ENCODE measurements at regions not wholly inside any gene's neighbourhood (a gene's known extent, or its start where the extent isn't known, plus 50 kb on each side); places are given as distances from the start of the nearest gene placed in this dataset.

DNA sequence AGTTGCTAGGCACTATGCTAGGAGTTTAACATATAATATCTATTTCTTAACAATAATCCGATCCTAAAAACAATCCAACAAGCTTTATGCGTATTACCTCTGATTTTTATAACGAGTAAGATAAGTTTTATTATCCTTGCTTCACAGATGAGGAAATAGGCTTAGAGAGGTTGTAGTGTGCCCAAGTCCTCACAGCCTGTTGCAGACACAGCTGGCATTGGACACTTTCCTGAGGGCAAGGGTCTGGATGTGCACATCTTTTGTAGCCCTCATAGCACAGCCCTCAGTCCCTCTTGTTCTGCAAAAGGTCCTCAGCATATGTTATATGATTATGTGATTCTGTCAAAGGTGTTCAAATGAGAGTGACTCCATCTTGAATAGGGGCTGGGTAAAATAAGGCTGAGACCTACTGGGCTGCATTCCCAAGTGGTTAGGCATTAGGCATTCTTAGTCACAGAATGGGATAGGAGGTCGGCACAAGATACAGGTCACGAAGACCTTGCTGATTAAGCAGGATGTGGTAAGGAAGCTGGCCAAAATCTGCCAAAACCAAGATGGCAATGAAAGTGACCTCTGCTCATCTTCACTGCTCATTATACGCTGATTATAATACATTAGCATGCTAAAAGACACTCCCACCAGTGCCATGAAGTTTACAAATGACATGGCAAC lies 75.7 kb upstream of the F3 start:
- DNase-seq (ENCODE audit: low read depth): no peak

DNA sequence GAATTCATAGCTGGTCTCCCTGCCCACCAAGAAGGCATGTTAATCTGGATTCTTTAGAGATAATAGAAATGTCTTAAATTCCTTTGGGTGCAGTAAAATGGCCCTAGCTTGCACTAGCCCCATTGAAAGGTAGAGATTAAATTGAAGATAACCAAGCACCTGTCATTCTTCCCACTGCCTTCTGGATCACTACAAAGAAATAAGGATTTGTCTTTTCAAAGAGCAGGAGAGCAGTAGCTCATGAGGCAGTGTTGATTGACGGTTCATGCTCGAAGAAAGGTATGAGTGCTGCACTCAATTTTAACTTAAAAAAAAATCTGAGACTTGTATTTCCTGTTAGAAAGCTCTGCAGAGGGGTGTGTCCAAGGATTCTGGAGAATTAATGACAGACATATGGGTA lies 74.9 kb upstream of the F3 start:
- DNase-seq (ENCODE audit: low read depth): no peak

DNA sequence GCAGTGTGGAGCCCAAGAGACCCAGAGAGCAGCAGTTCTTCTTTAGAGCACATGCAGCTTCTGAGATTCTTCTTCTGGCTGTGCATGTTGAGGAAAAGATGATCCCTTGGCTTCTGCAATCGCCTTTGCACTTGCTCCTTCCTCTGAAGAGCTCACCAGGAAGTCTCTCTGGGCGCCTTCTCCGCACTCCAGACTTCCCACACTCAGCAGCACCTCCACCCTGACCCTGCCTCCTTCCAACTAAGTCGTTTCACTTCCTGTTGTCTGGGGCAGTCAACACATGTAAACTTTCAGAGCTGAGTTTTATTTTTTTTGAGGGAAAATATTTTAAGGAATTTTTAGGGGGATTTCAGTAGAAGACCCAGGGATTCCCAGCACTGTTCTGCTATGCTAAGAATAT lies 73.4 kb upstream of the F3 start:
- DNase-seq (ENCODE audit: low read depth): no peak

DNA sequence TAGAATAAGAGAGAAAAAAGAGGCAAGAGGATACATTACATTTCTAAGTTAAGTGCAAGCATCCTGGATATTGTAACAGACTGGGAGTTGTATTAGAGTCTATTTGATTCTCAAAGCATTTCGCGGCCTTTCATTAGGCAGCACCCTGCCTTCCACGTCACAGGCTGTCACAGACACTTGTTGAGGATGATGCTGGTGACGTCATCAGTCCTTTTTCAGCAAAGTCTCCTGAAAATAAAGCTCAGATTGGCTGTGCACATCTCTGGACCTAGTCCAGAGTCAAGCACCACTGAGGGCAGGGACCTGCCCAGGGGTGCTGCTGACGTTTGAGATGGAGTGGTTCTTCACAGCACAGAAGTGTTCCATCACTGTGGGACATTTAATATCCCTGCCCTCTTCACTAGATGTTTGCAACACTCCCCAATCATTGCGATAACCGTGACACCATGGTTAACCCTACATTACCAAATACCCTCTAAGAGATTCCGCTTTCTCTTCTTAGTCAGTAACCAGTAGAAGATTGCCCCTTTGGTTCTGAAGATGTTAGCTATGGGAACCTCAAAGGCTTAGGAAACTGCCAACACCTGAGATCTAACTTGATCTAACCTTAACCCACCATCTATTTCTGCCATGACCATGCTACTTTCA lies 72.7 kb upstream of the F3 start:
- DNase-seq (ENCODE audit: low read depth): no peak

DNA sequence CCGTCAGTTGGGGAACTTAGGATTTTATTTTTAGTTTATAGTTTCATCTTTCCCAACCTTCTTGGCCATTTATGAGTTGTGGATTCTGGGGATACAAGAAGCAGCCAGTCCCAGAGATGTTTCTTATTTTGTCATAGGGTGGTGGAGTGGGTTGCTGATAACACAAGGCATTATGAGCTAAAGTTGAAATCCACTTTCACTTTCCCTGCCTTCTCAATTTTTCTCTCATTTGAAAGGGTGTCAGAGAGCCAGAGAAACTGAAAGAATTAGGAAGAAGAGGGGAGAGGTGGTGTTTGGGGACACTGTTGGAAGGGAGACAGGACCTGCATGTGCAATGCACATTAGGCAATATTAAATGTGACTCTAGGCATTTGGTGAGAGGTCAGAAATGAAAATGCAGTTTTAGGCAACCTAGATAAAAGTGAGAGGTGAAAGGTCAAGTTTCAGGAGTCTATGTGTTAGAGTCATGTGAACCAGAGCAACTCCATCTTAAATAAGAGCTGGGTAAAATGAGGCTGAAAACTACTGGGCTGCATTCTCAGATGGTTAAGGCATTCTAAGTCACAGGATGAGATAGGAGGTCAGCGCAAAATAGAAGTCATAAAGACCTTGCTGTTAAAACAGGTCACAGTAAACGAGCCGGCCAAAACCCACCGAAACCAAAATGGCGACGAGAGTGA lies 71.1 kb upstream of the F3 start:
- DNase-seq (ENCODE audit: low read depth): no peak

DNA sequence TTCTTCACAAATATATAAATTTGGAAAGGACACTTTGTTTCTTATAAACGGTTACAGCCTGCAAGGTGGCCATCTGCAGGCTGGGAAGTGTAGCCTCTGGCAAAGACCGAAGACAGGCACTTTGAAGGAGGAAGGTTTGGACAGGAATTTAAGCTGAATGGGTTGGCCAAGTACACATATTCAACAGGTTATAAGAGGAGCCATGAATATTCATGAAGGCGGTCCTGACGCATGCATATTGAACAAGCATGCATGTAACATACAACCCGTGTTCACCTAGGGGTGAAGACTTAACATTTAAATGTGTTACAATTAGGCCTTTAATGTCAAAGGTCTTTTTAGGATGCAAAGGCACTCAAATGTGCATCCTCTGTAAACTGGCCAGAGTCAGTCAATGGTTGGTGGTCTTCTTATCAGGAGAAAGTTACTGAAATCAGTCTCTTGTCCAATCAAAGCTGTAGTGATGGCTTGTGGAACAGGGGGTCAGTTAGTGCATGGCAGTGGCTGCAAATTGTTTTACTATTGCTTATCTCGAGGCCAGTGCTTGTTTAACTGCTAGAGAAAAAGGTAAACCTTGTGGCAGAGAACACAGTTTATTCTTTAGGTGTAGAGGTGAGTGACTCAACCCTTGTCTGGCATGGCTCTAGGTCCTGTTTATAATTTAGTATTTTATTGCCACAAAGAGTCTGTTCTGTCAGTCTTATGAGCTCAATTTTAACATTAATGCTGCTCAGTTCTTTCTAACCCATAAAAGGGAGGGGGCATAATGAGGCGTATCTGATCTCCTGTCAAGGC lies 70.3 kb upstream of the F3 start:
- no peak for DNase-seq (ENCODE audit: low read depth)

DNA sequence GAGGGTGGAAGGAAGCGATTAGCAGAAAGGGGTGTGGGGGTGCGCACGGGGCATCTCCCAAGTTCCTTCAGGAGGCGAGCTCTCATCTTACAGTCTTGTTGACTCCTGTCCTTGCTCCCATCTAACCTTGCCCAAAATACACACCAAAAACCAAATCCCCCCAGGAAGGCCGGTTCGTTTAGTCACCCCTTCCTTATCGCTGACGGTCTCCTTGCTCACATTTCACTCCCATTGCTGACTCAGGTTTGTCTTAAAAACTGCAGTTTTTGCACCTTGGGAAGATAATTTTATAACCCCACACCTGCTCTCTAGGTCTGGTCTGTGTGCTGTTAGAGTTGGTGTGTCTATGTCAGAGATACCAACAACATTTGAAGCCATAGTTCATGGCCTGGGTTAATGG lies 68.1 kb upstream of the F3 start:
- DNase-seq (ENCODE audit: low read depth): no peak

DNA sequence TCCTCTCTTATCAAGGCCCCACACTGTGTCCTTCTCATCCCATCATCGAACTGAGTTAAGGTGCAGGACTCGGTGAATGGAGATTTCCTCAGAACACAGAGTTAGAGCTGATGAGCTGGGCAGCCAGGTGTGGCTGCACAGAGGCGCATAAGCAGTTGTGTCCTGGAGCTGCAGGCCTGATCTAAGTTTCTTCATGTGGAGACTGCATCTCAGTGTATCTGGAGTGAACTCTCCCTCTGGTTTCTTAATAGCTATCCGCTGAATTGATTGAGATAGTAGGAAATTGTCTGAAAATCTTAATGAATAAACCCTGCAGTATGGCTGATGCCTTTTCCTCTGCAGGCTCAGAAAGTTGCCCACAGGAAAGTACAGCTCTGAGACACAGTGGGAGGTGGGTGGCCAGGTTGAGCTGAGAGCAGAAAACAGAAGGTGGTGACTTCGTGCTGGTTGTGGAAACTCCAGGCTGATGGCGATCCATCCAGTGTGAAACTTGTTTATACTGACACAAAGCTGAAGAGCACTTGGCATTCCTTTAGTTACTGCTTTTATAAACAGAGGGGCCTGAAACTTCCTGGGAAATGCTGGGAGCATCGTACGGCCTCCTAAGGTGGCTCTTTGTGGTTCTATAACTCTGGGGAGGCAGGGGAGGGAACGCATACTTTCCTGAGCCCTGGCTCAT lies 67.4 kb upstream of the F3 start:
- DNase-seq (ENCODE audit: low read depth): no peak

DNA sequence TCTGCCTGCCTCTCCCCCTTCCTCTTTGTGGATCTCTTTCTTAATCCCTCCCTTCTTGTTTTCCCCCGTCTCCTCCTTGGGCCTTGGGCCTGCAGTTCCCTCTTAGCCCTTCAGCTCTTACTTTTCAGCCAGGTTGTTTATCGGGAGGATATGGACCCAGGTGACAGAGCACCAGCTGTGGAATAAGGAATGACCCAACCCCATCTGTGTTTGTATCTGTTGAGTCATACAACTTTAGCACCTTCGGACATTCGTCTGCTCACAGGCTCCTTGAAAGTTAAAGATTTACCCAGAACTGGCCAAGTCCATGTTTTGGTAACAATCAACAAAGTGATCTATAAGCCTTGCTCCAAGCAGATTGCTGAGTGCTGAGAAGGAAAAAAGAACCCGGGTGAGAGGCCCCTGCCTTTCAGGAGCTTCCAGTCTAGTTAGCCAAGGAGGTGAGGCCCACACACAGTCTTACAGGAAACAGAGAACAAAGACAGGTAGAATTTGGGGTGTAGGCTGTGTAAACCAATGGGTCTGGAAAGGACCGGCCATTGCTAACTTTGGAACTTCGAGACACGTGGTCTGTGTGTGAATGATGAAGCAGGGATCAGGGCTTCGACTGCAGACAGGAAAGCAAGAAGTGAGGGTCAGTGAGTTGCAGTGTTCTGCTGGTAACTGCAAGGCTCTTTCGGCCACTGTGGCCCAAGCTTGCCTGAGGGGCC lies 66.7 kb upstream of the F3 start:
- no peak for DNase-seq (ENCODE audit: low read depth)

DNA sequence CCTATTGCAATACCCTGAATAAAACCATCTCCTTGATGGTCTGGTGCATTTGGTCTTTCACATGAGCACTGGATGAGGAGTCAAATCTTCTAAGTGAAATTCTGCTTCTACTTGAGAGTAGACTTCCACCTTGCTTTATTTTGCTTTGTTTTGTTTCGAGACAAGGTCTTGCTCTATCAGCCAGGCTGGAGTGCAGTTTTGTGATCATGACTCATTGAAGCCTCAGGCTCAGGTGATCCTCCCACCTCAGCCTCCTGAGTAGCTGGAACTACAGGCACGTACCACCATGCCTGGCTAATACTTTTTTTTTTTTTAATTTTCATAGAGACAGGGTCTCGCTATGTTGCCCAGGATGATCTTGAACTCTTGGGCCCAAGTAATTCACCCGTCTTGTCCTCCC lies 65.8 kb upstream of the F3 start:
- DNase-seq (ENCODE audit: low read depth): no peak

DNA sequence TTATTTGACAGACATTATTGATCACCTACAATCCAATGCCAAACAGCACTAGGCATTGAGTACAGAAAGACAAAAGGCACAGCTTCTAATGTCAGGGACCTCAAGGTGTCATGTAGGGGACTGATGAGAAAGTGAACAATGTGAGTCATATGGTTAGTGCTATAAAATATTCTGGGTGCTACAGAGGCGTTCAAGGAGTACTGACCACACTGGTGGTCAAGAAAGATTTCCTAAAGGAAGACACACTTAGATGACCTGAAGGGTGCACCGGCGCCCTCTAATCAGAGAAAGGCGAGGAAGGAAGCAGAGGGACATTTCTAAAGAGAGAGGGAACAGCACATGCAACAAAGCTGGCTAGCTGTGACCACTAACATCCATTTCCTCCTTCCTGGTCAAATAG lies 64.9 kb upstream of the F3 start:
- DNase-seq (ENCODE audit: low read depth): no peak

DNA sequence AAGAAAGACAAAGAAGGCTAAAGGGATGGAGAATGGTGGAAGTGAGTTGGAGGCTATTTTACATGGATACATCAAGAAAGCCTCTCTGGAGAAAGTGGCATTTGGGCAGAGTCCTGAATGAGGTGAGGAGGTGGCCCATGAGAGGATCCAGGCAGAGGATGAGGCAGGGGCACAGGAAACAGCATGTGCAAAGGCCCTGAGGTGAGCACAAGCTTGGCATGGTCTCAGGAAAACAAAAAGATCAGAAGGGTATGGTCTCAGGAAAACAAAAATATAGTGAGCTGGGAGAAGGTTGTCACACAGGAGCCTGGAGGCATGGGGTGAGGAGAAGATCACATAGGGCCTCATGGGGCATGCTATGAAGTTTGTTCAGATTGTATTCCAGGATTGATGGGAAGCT lies 62.1 kb upstream of the F3 start:
- DNase-seq (ENCODE audit: low read depth): no peak

DNA sequence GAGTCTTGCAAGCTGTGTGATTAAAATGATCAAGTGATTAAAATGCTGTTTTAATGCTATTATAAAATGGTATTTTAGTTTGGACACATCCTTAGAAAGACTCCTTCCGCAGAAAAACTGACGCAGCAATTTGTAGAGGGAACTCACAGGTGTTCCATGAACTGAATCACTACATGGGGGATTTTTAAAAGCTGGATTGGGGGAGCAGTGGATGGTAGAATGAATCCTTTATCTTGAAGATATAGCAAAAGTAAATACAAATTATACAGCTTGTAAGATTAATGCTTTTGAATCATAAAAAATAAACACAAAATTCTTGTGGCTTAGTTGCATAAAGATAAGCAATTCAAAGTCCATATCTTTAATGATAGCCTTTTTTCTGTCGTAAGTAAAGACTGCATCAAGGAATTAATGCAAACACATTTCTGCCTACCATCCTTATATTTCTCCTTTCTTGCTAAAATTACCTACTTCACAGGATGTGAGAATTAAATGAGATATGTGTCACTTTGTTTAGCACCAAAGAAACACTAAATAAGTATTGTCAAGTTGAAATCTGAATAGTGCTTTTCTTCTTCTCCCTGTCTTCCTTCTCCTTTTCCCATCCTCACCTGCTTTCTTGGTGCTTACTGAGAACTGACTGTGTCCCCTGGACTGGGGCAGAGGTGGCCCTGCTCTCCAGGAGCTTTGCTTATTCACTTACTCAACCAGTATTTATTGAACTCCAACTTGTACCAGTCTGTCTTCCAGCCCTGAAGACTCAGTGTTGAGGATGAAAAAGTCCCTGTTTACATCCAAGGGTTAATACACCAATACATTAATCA lies 61.5 kb upstream of the F3 start:
- no peak for DNase-seq (ENCODE audit: low read depth)

DNA sequence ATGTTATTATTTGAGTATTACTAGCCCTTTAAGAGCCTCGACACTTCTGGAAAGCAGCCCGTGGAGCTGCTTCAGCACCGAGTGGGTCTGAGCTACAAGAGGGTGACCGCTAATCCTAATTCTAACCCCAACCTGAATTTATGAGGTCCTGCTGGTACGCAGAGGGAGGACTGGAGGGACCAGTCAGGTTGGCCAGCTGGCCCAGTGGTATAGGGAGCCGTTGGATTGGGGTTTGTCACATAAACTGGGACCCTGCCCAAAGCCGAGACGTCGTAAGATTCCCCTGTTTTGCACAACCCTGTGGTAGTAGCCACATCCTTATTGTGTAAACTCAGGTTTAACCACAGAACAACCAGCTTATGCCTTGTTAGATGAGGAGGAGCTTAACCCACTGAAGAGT lies 60.8 kb upstream of the F3 start:
- peak; percentile 2 for DNase-seq (ENCODE audit: low read depth)

DNA sequence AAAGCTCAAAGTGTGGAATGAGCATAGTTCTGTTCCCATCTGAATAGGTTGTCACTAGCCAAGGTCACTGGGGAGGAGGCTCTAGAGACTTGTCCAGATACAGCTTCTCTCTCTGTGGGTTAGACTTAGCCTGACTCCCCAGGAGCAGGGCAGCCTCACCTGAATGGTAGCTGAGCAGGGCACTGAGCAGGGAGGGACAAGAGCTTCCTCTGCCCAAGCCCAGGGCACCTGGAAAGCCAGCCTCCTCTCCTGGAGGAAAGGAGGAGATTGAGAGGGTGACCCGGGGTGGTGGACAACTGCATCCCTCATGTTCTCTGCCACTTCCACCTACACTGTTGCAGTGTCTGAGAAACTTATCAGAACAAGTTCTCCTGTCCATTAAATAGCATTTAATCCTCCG lies 59.0 kb upstream of the F3 start:
- DNase-seq (ENCODE audit: low read depth): no peak

DNA sequence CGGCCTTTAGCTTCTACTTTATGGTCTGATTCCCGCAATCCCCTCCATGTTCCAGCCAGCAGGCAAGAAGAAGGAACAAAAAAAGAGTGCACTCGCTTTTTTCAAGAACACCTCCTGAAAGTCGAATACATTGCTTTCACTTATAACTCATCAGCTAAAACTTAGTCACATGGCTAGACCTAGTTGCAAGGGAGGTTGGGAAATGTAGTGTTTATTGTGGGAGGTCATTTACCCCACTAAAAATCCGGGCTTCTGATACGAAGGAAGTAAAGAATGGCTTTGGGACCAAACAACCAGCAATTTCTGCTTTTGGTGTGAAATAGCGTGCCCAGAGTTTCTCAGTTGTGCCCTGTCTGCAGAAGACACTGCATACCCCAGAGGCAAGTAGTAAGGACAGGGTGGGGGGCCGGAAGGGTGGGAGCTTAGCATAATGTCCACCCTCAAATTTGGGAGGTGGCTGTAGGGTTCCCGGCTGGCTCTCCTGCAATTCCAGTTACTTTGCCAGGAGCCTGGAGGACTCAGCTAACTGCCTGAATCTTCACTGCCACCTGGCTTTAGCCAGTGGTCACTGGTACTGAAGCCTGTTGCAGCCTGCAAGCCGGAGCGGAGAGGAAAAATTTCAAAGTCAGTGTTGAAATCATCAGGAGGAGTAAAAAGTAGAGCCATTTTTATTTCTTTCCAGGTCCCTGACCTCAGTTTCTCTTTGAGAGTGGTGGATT lies 57.7 kb upstream of the F3 start:
- DNase-seq (ENCODE audit: low read depth): no peak

DNA sequence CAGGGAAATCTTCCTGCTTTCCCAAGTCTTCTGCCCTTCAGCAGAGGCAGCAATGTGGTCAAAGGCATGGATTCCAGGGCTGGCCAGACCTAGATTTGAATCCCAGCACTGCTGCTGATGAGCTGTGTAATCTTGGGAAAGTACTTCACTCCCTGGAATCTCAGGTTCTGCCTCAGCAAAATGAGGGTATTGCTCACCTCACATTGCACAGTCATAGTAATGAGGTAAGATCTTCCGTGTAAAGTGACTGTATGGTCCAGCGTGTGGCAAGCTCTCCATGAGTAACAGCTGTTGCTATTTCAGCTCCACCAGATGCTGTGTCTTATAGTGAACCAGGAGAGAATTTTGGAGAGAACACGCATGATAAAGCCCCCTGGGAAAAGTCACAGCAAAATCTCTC lies 56.1 kb upstream of the F3 start:
- no peak for DNase-seq (ENCODE audit: low read depth)

DNA sequence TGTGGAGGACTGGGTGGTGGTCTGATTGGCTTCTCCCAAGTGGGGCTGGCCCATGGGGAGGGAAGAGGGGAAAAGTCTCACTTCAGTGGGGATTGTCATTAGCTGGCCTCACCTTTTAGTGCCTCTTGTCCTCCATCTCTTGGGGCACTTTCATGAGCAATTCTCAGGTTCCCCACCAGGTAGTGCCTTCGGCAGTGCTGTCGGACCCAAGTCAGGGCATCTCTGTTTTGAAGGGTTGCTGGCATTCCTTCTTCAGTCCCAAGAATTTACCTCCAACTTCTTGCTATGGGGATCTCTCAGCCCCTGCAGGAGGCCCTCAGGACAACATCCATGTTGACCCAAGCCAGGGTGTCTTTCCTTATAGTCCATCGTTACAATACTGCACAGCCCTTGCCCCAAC lies 54.7 kb upstream of the F3 start:
- no peak for DNase-seq (ENCODE audit: low read depth)

DNA sequence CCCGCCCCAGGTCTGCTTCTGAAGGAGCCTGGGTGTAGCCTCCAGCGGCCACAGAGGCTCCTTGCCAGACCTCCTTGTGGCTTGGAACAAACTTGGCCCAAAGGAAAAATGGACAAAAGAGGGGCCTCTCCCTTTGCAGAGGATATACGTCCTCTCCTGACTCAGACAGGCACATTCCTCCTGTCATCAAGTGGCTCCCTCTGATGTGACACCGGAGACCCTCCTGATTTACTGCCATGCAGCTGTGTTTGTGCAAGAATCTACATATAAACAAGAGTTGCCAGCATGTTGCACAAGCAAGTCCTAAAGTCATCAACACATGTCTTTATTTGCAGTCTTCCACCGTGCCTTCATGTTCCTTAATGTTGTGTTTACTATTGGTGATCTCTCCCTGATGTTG lies 54.1 kb upstream of the F3 start:
- DNase-seq (ENCODE audit: low read depth): no peak

DNA sequence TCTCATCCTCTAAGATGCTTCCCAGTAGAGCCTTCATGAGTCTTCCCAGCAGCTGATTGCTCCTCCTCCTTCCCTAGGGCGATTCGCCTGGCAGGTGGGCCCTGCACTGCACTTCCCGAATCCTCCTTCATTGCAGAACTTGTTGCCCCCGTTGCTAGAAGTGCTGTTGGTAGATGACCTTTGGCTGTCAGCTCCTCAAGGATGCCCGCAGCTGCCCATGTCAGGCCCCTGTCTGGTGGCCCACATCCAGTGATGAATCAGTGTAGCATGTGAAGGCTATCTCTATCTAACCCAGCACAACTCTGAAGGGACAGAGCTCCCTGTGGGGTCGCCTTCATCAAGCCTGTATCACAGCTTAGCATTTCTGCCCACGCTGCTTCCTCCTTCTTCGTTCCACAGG lies 52.1 kb upstream of the F3 start:
- no peak for DNase-seq (ENCODE audit: low read depth)
